DMS114 treated with DMSO at 0.1 percent for 48 hours (cell line): ENCODE measurements at regions not wholly inside any gene's neighbourhood (a gene's known extent, or its start where the extent isn't known, plus 50 kb on each side); places are given as distances from the start of the nearest gene placed in this dataset.
A peak's percentile ranks its signal among the peaks of the same experiment; 100 is the strongest.
"Not testable (repeated sequence)": the region's sequence is repeated elsewhere in the genome, so short reads cannot be mapped to it uniquely, and the experiment has no call there.

Source experiments
- DNase-seq: peaks from one replicate; lab custom pipeline; 2025; ENCODE audit not compliant: unreplicated experiment; lab: John Stamatoyannopoulos, UW

DNA sequence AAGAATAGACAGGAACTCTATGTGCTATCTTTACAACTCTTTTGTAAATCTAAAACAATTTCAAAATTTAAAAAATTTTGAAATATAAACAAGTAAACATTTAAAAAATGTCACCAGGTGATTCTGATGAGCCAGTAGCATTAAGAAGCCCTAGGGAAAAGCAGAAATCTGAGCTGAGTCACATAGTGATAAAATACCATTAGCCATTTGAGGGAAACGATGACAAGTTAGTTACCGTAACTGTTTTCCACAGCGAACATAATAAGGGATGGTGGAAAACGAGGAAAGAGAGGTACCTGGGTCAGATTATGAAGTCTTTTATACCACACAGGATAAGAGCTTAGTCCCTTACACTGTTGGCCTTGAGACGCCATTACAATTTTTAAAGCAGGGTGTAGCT lies 55.5 kb downstream of the PRR15 start:
- no peak for DNase-seq

- no peak for DNase-seq
Measured at GRCh38 chr7:29619848-29620555, 56.4 kb downstream of the PRR15 start.

- DNase-seq, result no peak
Measured at GRCh38 chr7:29620556-29620930, 56.9 kb downstream of the PRR15 start.

GRCh38 chr7:29622335-29623265 lies 59.0 kb downstream of the PRR15 start:
- no peak for DNase-seq

GRCh38 chr7:29623973-29624372 lies 60.3 kb downstream of the PRR15 start:
- no peak for DNase-seq

- no peak for DNase-seq
Measured at GRCh38 chr7:29626730-29627129, 63.1 kb downstream of the PRR15 start.

- no peak for DNase-seq
Measured at GRCh38 chr7:29627631-29628030, 64.0 kb downstream of the PRR15 start.

GRCh38 chr7:29629507-29629906 lies 65.9 kb downstream of the PRR15 start:
- no peak for DNase-seq

DNA sequence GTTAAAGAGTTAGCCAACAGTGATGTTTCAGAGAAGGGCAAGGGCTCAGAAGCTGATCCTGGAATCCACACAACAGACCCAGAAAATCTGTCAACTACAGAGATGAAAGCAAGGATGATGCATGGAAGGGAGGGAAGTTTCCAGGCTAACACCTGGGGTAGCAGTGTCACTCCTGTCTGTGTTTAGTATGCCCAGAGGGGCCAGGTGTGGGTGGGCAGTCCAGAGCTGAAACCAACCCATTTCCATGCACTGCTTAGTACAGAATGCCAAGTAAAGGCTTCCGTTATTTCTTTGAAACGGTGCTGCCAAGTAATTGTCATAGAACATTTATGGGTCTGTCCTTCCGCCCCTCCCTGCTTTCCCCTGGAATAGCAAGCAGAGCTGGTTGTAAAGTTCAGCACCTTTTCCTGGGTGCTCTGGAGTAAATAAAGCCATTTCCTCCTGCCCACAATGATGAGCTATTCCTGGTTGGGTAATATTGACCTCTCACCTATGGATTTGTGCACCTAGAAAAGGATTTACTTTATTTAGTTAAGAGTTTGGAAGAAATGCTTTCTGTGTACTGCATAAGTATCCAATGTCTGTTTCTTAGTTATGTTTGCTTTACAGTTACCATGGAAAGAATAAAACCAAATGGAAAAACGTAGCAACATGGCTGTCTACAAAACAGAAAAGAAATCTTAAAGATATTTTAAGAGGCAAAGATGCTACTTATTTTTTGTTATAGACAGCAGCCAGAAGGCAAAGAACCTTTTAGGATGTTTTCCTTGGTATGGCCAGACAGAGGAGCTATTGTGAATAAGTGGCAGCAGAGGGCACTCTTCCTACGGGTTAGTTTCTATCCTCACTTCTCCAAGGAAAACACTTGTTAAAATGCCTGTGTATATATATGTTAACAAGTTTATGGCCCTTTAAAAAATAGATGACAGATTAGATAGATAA lies 71.7 kb downstream of the PRR15 start:
- peak; percentile 44 for DNase-seq

DNA sequence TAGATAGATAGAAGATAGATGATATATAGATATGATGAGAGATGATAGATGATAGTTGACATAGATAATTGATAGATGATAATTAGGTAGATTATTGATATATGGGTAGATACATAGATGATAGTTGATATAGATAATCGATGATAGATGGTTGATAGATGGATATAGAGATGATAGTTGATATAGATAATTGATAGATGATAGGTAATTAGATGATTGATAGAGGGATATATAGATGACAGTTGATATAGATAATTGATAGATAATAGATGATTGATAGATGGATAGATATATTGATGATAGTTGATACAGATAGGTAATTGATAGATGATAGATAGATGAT lies 72.3 kb downstream of the PRR15 start:
- DNase-seq, result no peak

- no peak for DNase-seq
Measured at GRCh38 chr7:29637374-29637773, 73.7 kb downstream of the PRR15 start.

GRCh38 chr7:29638841-29639240 lies 75.2 kb downstream of the PRR15 start:
- DNase-seq, result not testable (repeated sequence)

- no peak for DNase-seq
Measured at GRCh38 chr7:29639386-29639785, 75.8 kb downstream of the PRR15 start.

GRCh38 chr7:29639886-29640595 lies 76.4 kb downstream of the PRR15 start:
- no peak for DNase-seq

DNA sequence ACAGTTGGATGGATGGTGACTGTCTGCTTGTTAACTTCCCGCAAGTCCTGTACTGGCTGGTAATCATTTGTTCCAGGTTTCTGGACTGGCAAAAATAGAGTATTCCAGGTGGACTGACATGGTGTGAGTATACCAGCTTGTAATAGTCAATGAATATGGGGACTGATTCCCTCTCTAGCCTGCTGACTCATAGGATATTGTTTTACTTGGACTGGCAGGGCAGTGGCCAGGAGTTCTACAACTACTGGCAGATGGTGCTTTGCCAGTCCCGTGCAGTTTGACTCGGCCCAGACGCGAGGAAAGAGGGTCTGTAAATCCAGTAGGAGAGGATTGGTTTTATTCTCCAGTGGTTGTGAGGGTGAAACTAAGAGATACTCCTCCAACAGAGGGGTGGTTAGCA lies 78.0 kb downstream of the PRR15 start:
- no peak for DNase-seq

- DNase-seq, result no peak
Measured at GRCh38 chr7:29642494-29643155, 79.0 kb downstream of the PRR15 start.

- DNase-seq, result not testable (repeated sequence)
Measured at GRCh38 chr7:29646116-29646515, 82.5 kb downstream of the PRR15 start.

GRCh38 chr7:29647020-29647654 lies 83.5 kb downstream of the PRR15 start:
- no peak for DNase-seq

GRCh38 chr7:29647691-29648210 lies 84.1 kb downstream of the PRR15 start:
- not testable (repeated sequence) for DNase-seq
